GM12865 (cell line): ENCODE measurements at regions not wholly inside any gene's neighbourhood (a gene's known extent, or its start where the extent isn't known, plus 50 kb on each side); places are given as distances from the start of the nearest gene placed in this dataset.

ENCODE experiments used
- DNase-seq: peaks from one replicate; pipeline ENCODE4 v3.0.0; 2010; ENCODE audit warnings: low read depth
- H3K4me3 ChIP-seq: 2 replicates; pipeline ENCODE4 v1.5.1; 2011; ENCODE audit warnings: mild to moderate bottlenecking, low read depth, low read length, control low read depth
- TF ChIP-seq, protein P1 (sequence below): IDR thresholded peaks from 2 replicates; pipeline ENCODE4 v1.5.1; 2011; ENCODE audit warnings: low read length, control low read depth, low read depth, inconsistent platforms; ENCODE audit not compliant: insufficient read depth; ENCODE audit errors: missing control alignments

- no peak for DNase-seq
- TF ChIP-seq, protein P1, sequence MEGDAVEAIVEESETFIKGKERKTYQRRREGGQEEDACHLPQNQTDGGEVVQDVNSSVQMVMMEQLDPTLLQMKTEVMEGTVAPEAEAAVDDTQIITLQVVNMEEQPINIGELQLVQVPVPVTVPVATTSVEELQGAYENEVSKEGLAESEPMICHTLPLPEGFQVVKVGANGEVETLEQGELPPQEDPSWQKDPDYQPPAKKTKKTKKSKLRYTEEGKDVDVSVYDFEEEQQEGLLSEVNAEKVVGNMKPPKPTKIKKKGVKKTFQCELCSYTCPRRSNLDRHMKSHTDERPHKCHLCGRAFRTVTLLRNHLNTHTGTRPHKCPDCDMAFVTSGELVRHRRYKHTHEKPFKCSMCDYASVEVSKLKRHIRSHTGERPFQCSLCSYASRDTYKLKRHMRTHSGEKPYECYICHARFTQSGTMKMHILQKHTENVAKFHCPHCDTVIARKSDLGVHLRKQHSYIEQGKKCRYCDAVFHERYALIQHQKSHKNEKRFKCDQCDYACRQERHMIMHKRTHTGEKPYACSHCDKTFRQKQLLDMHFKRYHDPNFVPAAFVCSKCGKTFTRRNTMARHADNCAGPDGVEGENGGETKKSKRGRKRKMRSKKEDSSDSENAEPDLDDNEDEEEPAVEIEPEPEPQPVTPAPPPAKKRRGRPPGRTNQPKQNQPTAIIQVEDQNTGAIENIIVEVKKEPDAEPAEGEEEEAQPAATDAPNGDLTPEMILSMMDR, result no peak
- H3K4me3 ChIP-seq, result no peak overlapping the region
These were observed 60.7 kb upstream of the LCORL start for GRCh38 chr4:18082236-18082635.

GRCh38 chr4:18081708-18082107, 60.2 kb upstream of the LCORL start:
- TF ChIP-seq, protein P1, result no peak
- no peak overlapping the region for H3K4me3 ChIP-seq
- DNase-seq, result no peak

- TF ChIP-seq, protein P1, result no peak
- DNase-seq, result peak; percentile 29
These were observed 56.3 kb upstream of the LCORL start for GRCh38 chr4:18077808-18078207.

DNA sequence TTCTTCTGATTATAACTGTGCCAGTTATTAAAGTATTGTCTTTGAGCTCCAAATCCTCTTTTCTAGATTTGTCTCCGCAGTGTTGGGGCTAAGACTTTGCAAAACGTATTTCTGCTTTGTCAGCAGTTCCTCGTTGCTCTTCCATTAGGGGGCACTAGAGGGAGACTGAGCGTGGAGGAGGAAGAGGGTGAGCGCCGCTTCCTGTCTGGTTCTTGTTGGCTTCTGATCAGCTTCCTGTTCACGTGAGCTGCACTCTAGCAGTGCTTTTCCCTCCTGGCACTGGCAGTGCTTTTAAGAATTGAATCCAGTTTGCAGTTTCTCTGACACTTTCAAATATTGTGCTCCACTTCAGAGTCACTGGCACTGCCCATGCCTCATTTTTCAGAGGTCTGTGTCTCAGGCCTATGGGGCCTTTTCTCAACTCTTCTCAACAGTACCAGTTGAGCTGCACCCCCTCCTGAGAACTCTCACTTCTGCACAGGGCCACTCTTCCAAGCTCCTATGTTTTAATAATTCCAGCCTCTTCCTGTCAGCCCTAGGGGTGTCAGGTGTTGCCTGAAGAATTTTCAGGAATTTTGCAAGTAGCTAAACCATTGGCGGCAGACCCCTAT, 54.4 kb upstream of the LCORL start:
- no peak overlapping the region for H3K4me3 ChIP-seq
- TF ChIP-seq, protein P1, result peak; percentile 33
- peak; percentile 67 for DNase-seq

More at GRCh38 chr4:18077808-18078207, 56.3 kb upstream of the LCORL start:
- H3K4me3 ChIP-seq, result no peak overlapping the region

DNA sequence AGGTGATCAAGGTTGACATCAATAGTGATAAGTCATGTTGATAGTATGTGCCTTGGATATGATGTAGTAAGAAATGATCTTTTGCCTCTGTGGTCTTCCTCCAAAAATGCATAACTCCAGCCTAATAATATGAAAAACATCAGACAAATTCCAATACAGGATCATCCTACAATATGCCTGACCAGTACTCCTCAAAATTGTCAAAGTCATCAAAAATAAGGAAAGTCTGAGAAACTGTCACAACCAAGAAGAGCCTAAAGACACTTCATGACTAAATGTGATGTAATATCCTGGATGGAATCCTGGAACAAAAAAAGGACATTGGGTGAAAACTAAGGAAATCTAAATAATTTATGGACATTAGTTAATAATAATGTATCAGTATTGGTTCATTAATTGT, 50.3 kb upstream of the LCORL start:
- DNase-seq, result no peak
- H3K4me3 ChIP-seq, result no peak overlapping the region
- TF ChIP-seq, protein P1, result no peak
